Adrenal gland (tissue), 5 donors: ENCODE measurements at regions not wholly inside any gene's neighbourhood (a gene's known extent, or its start where the extent isn't known, plus 50 kb on each side); places are given as distances from the start of the nearest gene placed in this dataset.

Source experiments
- POLR2A ChIP-seq, 2 donors: fragments of 450-650 bp; IDR thresholded peaks; one replicate each; pipeline ENCODE4 v1.6.1; 2017; ENCODE audit warnings: antibody characterized with exemption in 2 of 2, mild to moderate bottlenecking in 2 of 2, moderate library complexity in 1 of 2
- TF ChIP-seq, protein P1 (sequence below), 6 experiments: fragments of 450-650 bp in 4 of 6; fragments of 200-600 bp in 2 of 6; sonication (generic) in 1 of 6; IDR thresholded peaks; 1 replicate in 5 of 6; 2 replicates in 1 of 6; pipeline versions ENCODE4 v1.5.1 to v1.8.0; 2016 to 2021; ENCODE audit warnings: antibody characterized with exemption in 6 of 6, mild to moderate bottlenecking in 2 of 6, moderate library complexity in 1 of 6
- donor health status: DM: no; HTN: no; CAD: no.

DNA sequence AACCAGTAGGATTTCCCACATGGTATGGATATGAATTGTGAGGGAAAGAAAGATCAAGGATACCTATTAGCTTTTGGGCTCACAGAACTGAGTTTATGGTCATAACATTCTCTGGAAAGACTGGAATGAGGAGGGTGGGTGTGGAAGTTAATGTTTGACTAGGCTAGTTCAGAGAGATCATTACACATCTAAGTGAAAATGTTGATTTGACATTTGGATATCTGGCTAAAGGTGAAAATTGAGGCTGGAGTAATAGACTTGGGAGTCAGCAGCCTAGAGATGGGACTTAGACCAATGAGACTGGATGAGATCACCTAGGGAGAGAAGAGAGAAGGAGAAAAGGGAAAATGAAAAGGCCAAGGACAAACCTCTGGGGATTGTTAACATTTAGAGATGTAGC lies 437.3 kb downstream of the CCSER2 start:
- TF ChIP-seq, protein P1, sequence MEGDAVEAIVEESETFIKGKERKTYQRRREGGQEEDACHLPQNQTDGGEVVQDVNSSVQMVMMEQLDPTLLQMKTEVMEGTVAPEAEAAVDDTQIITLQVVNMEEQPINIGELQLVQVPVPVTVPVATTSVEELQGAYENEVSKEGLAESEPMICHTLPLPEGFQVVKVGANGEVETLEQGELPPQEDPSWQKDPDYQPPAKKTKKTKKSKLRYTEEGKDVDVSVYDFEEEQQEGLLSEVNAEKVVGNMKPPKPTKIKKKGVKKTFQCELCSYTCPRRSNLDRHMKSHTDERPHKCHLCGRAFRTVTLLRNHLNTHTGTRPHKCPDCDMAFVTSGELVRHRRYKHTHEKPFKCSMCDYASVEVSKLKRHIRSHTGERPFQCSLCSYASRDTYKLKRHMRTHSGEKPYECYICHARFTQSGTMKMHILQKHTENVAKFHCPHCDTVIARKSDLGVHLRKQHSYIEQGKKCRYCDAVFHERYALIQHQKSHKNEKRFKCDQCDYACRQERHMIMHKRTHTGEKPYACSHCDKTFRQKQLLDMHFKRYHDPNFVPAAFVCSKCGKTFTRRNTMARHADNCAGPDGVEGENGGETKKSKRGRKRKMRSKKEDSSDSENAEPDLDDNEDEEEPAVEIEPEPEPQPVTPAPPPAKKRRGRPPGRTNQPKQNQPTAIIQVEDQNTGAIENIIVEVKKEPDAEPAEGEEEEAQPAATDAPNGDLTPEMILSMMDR (IDR thresholded peaks at IDR 0.05): no peak
- no peak for TF ChIP-seq POLR2A (IDR thresholded peaks at IDR 0.05)
